ENCODE measurements at regions not wholly inside any gene's neighbourhood (a gene's known extent, or its start where the extent isn't known, plus 50 kb on each side); places are given as distances from the start of the nearest gene placed in this dataset.

DNA sequence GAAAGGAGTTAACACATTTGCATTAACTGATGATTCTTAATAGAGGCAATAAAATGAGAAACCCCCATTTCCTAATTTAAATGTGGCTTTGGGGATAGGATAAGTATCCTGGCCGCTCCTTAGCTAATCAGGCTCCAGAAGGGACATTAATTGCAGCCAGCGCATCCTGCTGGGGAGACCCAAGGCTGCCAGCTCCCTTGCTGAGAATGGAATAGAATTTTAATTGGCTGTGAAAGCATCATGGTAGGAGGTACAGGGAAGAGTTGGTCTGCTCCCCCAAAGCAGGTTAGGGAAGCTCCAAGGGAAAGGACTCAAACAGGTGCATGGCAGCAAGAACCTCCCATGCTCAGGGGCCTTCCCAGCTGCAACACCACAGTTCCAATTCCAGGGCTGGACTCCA, 71.4 kb downstream of the MARCHF4 start:
- no peak overlapping the region for H2AFZ ChIP-seq (ENCODE audit: insufficient read depth, low read depth, low read length, poor library complexity, severe bottlenecking)
- no peaks in the 10 kb centered on the region for H3K27me3 ChIP-seq (replicated peaks in 1 of 4; ENCODE audit: control extremely low read depth in 1 of 4, control insufficient read depth in 3 of 4, insufficient read depth in 4 of 4, low read length in 3 of 4)
- no peak overlapping the region for H3K27ac ChIP-seq (ENCODE audit: low read length in 2 of 2)
- no peaks in the 10 kb centered on the region for H3K36me3 ChIP-seq (replicated peaks in 1 of 2; ENCODE audit: control extremely low read depth in 1 of 2, control insufficient read depth in 1 of 2, extremely low read depth in 1 of 2, insufficient read depth in 2 of 2, low read length in 1 of 2)
- Mint-ChIP-seq H3K27ac (no peak overlapping the region), H3K4me3 (no peak overlapping the region), H3K4me1 (no peaks in the 10 kb centered on the region), H3K27me3 (peaks cover 15% of the 10 kb centered on the region), H3K9me3 (ENCODE audit: insufficient read depth) (no peaks in the 10 kb centered on the region)
- H3K9ac ChIP-seq (ENCODE audit: low read length): no peak overlapping the region
- ChIA-PET CTCF (interaction anchor here (1.1 kb wide), 1 partner anchor 9 kb away, joined by 3 read pairs; no protein-coding TSS in a partner anchor), POLR2A (no interaction called here)
- no peak for DNase-seq
- H3K4me1 ChIP-seq (ENCODE audit: control insufficient read depth in 2 of 2, insufficient read depth in 2 of 2, low read length in 2 of 2): no peaks in the 10 kb centered on the region
- H3K79me2 ChIP-seq (ENCODE audit: control insufficient read depth, insufficient read depth, low read length): no peaks in the 10 kb centered on the region
- no peak for TF ChIP-seq EZH2 (IDR thresholded peaks at IDR 0.05; ENCODE audit: borderline replicate concordance, insufficient read depth, low read depth, low read length, poor library complexity, severe bottlenecking)
- TF ChIP-seq, protein P1, sequence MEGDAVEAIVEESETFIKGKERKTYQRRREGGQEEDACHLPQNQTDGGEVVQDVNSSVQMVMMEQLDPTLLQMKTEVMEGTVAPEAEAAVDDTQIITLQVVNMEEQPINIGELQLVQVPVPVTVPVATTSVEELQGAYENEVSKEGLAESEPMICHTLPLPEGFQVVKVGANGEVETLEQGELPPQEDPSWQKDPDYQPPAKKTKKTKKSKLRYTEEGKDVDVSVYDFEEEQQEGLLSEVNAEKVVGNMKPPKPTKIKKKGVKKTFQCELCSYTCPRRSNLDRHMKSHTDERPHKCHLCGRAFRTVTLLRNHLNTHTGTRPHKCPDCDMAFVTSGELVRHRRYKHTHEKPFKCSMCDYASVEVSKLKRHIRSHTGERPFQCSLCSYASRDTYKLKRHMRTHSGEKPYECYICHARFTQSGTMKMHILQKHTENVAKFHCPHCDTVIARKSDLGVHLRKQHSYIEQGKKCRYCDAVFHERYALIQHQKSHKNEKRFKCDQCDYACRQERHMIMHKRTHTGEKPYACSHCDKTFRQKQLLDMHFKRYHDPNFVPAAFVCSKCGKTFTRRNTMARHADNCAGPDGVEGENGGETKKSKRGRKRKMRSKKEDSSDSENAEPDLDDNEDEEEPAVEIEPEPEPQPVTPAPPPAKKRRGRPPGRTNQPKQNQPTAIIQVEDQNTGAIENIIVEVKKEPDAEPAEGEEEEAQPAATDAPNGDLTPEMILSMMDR (IDR thresholded peaks at IDR 0.05): no peak
- intact Hi-C loops (cut with micrococcal nuclease): no loop called here
- H3K9me3 ChIP-seq (ENCODE audit: control extremely low read depth in 1 of 3, control insufficient read depth in 2 of 3, insufficient read depth in 1 of 3, low read length in 2 of 3): no peaks in the 10 kb centered on the region
- H3K4me3 ChIP-seq (ENCODE audit: control extremely low read depth in 1 of 5, extremely low read depth in 1 of 5, insufficient read depth in 1 of 5, low read depth in 2 of 5, low read length in 4 of 5): no peak overlapping the region
- 88% methylated on average over 2 of the region's 2 CpGs for WGBS (ENCODE audit: insufficient coverage)
- H3K4me2 ChIP-seq (replicated peaks; ENCODE audit: low read depth, low read length, poor library complexity, severe bottlenecking): no peak overlapping the region
- H4K20me1 ChIP-seq (ENCODE audit: control insufficient read depth, insufficient read depth, low read length, poor library complexity, severe bottlenecking): no peaks in the 10 kb centered on the region
- no peak for ATAC-seq (ENCODE audit: low read depth)

DNA sequence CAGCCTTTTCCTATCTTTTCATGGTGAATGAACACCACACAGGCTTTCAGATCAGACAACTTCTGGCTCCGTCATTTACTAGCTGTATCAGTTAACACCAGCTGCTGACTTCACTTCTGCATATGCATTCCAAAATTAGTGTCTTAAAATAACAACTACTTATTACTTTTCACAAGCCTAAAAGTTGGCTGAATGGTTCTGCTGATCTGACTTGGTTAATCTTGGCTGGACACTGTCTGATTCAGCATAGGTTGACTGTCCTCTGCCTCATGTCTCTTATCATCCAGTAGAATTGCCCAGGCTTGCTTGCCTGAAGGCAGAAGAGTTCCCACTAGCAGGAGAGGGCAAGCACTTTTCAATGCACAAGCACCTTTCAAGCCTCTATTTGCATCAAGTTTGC, 72.7 kb downstream of the MARCHF4 start:
- H3K27me3 ChIP-seq (replicated peaks in 1 of 4; ENCODE audit: control extremely low read depth in 1 of 4, control insufficient read depth in 3 of 4, insufficient read depth in 4 of 4, low read length in 3 of 4): no peaks in the 10 kb centered on the region
- no peaks in the 10 kb centered on the region for H3K9me3 Mint-ChIP-seq (ENCODE audit: insufficient read depth)
- 57% methylated on average over 1 of the region's 1 CpG for WGBS (ENCODE audit: insufficient coverage)
- H3K4me1 Mint-ChIP-seq: no peaks in the 10 kb centered on the region
- no peak overlapping the region for H3K27ac ChIP-seq (ENCODE audit: low read length in 2 of 2)
- H3K4me3 Mint-ChIP-seq: no peak overlapping the region
- no peaks in the 10 kb centered on the region for H3K36me3 ChIP-seq (replicated peaks in 1 of 2; ENCODE audit: control extremely low read depth in 1 of 2, control insufficient read depth in 1 of 2, extremely low read depth in 1 of 2, insufficient read depth in 2 of 2, low read length in 1 of 2)
- no peak overlapping the region for H2AFZ ChIP-seq (ENCODE audit: insufficient read depth, low read depth, low read length, poor library complexity, severe bottlenecking)
- no peak overlapping the region for H3K9ac ChIP-seq (ENCODE audit: low read length)
- H3K4me3 ChIP-seq (ENCODE audit: control extremely low read depth in 1 of 5, extremely low read depth in 1 of 5, insufficient read depth in 1 of 5, low read depth in 2 of 5, low read length in 4 of 5): no peak overlapping the region
- no peaks in the 10 kb centered on the region for H4K20me1 ChIP-seq (ENCODE audit: control insufficient read depth, insufficient read depth, low read length, poor library complexity, severe bottlenecking)
- no peaks in the 10 kb centered on the region for H3K79me2 ChIP-seq (ENCODE audit: control insufficient read depth, insufficient read depth, low read length)
- H3K27ac Mint-ChIP-seq: no peak overlapping the region
- no peak for DNase-seq
- ChIA-PET POLR2A (no interaction called here), CTCF (no interaction called here)
- ATAC-seq (ENCODE audit: low read depth): no peak
- no peak overlapping the region for H3K4me2 ChIP-seq (replicated peaks; ENCODE audit: low read depth, low read length, poor library complexity, severe bottlenecking)
- TF ChIP-seq EZH2 (IDR thresholded peaks at IDR 0.05; ENCODE audit: borderline replicate concordance, insufficient read depth, low read depth, low read length, poor library complexity, severe bottlenecking): no peak
- intact Hi-C loops (cut with micrococcal nuclease): no loop called here
- H3K4me1 ChIP-seq (ENCODE audit: control insufficient read depth in 2 of 2, insufficient read depth in 2 of 2, low read length in 2 of 2): no peaks in the 10 kb centered on the region
- H3K27me3 Mint-ChIP-seq: peaks cover 11% of the 10 kb centered on the region
- H3K9me3 ChIP-seq (ENCODE audit: control extremely low read depth in 1 of 3, control insufficient read depth in 2 of 3, insufficient read depth in 1 of 3, low read length in 2 of 3): no peaks in the 10 kb centered on the region

Measured in B cell (primary cell).